BJ (cell line): ENCODE measurements at regions not wholly inside any gene's neighbourhood (a gene's known extent, or its start where the extent isn't known, plus 50 kb on each side); places are given as distances from the start of the nearest gene placed in this dataset.

Experiments
- CTCF ChIA-PET: fragments of 350-600 bp; formaldehyde crosslinking; extraction: SDS; loops from one replicate; lab custom pipeline; 2021; ENCODE audit warnings: antibody characterized with exemption, inconsistent platforms; lab: Yijun Ruan, JAX
- POLR2A ChIA-PET: fragments of 300-600 bp; sonication (Branson Sonifier 250); formaldehyde crosslinking; extraction: SDS; loops from one replicate; lab custom pipeline; 2021; ENCODE audit warnings: antibody characterized with exemption; lab: Charles Lee
- DNase-seq: peaks from one replicate; pipeline ENCODE4 v3.0.0-alpha.2; 2011; ENCODE audit warnings: low read depth
- H3K27me3 ChIP-seq: 2 replicates; pipeline ENCODE4 v1.6.0; 2011; ENCODE audit warnings: low read length; ENCODE audit not compliant: control insufficient read depth, insufficient read depth
- H3K36me3 ChIP-seq: 2 replicates; pipeline ENCODE4 v1.5.1; 2011; ENCODE audit warnings: low read length; ENCODE audit not compliant: control insufficient read depth, insufficient read depth
- H3K4me3 ChIP-seq: 2 replicates; pipeline ENCODE4 v1.5.1; 2011; ENCODE audit warnings: low read depth, mild to moderate bottlenecking, control low read depth, low read length
- TF ChIP-seq, protein P1 (sequence below): IDR thresholded peaks from 2 replicates; pipeline ENCODE4 v1.5.1; 2011; ENCODE audit warnings: low read depth, mild to moderate bottlenecking, control low read depth, inconsistent platforms, low read length, moderate library complexity; ENCODE audit not compliant: insufficient read depth

DNA sequence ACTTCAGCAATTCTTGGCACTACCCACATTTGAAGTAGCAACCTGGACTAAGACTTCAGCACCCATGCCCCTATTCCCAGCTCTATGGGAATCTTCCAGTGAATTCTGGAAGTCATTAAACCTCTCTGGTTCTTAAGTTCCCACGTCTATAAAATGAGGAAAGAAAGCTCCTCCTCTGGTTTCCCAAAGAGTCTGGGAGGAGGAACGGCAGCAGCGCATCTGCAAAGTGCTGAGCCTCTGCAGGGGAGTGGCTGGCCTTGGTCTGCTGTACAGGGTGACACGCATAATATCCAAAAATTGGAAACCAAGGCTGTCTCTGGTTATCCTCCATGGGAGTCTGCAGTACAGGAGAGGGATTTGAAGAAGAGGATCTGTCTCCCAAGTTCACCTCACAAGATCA is 73.6 kb upstream of the TP53I11 start:
- TF ChIP-seq, protein P1, sequence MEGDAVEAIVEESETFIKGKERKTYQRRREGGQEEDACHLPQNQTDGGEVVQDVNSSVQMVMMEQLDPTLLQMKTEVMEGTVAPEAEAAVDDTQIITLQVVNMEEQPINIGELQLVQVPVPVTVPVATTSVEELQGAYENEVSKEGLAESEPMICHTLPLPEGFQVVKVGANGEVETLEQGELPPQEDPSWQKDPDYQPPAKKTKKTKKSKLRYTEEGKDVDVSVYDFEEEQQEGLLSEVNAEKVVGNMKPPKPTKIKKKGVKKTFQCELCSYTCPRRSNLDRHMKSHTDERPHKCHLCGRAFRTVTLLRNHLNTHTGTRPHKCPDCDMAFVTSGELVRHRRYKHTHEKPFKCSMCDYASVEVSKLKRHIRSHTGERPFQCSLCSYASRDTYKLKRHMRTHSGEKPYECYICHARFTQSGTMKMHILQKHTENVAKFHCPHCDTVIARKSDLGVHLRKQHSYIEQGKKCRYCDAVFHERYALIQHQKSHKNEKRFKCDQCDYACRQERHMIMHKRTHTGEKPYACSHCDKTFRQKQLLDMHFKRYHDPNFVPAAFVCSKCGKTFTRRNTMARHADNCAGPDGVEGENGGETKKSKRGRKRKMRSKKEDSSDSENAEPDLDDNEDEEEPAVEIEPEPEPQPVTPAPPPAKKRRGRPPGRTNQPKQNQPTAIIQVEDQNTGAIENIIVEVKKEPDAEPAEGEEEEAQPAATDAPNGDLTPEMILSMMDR: no peak
- H3K36me3 ChIP-seq: no peaks in the 10 kb centered on the region
- CTCF ChIA-PET: interaction anchor here (1.1 kb wide), 1 partner anchor 18 kb away, joined by 3 read pairs; no protein-coding TSS in a partner anchor
- H3K27me3 ChIP-seq: peaks cover 7% of the 10 kb centered on the region
- H3K4me3 ChIP-seq: no peak overlapping the region
- DNase-seq: no peak
- POLR2A ChIA-PET: no interaction called here

DNA sequence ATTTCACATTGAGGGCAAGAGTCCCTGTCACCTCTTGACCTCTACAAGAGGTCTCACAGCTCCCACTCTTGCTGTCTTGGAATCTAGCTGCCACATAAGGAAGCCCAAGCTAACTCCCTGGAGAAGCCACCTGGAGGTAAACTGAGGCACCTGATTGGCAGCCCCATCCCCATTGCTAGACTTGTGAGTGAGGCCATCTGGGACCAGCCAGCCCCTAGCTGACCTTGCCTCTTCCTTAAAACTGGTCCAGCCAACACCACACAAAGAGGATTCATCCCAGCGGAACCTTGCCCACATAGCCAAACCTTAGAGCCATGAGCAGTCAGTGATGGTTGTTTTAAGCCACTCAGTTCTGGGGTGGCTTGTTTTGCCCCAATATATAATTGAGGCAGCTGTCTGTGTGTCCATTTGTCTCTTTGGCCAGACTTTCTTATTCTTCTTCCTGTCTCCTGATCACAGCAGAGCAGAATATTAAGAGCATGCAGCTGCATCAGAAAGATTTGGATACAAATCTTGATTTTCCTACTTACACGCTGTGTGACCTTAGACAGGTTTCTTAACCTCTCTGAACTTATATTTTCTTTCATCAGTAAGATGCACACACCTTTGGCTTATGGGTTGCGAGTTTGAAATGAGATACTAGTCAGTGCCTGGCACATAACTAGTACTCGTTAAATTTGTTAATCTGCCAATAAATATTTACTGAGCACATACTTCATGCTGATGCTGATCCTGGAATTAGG is 74.3 kb upstream of the TP53I11 start:
- DNase-seq: no peak
- H3K27me3 ChIP-seq: peaks cover 4% of the 10 kb centered on the region
- TF ChIP-seq, protein P1: no peak
- H3K36me3 ChIP-seq: no peaks in the 10 kb centered on the region
- no peak overlapping the region for H3K4me3 ChIP-seq
- ChIA-PET CTCF (interaction anchor here (1.2 to 2.5 kb wide), 2 partner anchors 9 to 80 kb away, joined by 3 to 6 read pairs; no protein-coding TSS in a partner anchor), POLR2A (no interaction called here)

DNA sequence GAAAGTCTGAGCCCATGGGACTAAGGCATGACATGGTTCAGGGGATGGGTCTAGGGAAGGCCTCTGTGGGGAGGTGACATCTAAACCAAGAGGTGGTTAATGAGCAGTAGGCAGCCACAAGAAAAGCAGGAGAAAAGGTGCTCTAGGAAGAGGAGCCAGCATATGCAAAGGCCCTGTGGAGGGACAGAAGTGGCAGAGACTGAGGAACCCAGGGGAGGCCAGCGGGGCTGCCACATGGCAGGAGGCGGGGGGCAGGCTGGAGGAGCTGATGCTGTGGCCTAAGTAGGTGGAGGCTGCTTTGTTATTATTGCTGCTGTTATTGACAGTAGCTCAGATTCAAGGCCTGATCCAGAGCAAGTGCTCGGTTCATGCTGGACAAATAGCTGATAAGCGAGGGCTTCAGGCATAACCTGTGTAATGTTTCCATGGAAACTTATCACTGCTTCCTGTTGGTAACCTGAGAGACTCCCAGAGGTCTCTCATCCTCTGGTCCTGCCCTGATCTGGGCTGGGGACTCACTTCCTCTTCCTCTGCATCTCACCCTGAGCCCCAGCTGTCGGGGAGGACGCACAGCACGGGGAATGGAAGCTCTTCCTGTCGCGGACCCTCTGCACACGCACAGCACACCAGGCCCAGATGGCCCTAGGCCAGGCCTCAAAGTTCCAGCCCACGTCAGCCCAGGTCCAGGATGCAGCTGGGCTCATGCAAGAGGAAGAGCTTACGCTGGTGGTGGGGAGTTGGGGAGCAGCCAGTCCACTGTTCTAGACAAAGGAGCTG is 75.2 kb upstream of the TP53I11 start:
- no peak for DNase-seq
- TF ChIP-seq, protein P1: no peak
- POLR2A ChIA-PET: no interaction called here
- no peaks in the 10 kb centered on the region for H3K36me3 ChIP-seq
- peaks cover 4% of the 10 kb centered on the region for H3K27me3 ChIP-seq
- H3K4me3 ChIP-seq: no peak overlapping the region
- CTCF ChIA-PET: interaction anchor here (1.2 to 2.5 kb wide), 2 partner anchors 10 to 79 kb away, joined by 3 to 6 read pairs; no protein-coding TSS in a partner anchor

DNA sequence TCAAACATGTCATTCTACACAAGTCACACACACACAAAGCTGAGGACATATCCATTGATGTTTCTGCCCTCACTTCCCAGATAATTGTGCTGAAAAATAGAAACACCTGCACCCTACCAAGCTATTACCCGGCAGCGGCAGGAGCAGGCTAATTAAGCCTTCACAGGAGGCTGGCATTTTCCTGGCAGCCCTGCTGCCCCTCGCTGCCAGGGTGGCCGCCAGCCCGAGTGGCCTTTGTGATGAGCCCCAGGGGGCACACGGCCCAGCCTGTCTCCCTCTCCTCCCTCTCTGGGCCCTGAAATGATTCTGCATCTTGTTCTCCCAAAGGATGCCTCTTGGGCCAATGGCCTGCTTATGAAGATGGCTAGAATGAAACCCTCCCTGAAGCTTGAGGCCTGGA is 76.2 kb upstream of the TP53I11 start:
- ChIA-PET POLR2A (no interaction called here), CTCF (interaction anchor here (2.5 kb wide), 1 partner anchor 11 kb away, joined by 6 read pairs; no protein-coding TSS in a partner anchor)
- Histone ChIP-seq H3K27me3 (peaks cover 4% of the 10 kb centered on the region), H3K4me3 (no peak overlapping the region), H3K36me3 (no peaks in the 10 kb centered on the region)
- TF ChIP-seq, protein P1: no peak
- no peak for DNase-seq

DNA sequence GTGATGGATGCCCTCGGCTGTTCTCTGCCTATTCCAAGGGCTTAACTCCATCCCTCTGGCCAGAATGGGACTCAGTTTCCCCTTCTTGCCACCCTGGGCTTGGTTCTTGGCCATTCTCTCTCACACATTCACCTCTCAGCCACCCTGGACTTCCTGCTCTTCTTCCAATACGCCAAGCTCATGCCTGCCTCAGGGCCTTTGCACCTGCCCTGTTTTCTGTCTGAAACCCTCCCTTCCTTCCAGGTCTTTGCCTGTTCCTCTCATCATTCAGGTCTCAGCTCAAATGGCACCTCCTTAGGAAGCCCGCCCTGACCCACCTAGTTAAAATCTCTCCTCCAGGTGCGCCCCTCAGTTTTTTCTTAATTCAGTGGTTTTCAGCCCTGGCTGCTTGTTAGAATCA is 76.6 kb upstream of the TP53I11 start:
- DNase-seq: no peak
- no peaks in the 10 kb centered on the region for H3K36me3 ChIP-seq
- ChIA-PET POLR2A (no interaction called here), CTCF (interaction anchor here (2.5 kb wide), 1 partner anchor 11 kb away, joined by 6 read pairs; no protein-coding TSS in a partner anchor)
- no peak overlapping the region for H3K4me3 ChIP-seq
- H3K27me3 ChIP-seq: peaks cover 4% of the 10 kb centered on the region
- TF ChIP-seq, protein P1: no peak
